HUES48 (cell line): ENCODE measurements at regions not wholly inside any gene's neighbourhood (a gene's known extent, or its start where the extent isn't known, plus 50 kb on each side); places are given as distances from the start of the nearest gene placed in this dataset.
"Not testable (repeated sequence)": the region's sequence is repeated elsewhere in the genome, so short reads cannot be mapped to it uniquely, and the experiment has no call there.

Source experiments
- H3K27ac ChIP-seq: one replicate; pipeline ENCODE4 v1.7.0; 2013; ENCODE audit warnings: low read depth, low read length, inconsistent platforms
- H3K27me3 ChIP-seq: 2 replicates; pipeline ENCODE4 v1.6.1; 2013; ENCODE audit warnings: mild to moderate bottlenecking, low read length; ENCODE audit not compliant: control insufficient read depth, insufficient read depth
- H3K36me3 ChIP-seq: 2 replicates; pipeline ENCODE4 v1.6.1; 2013; ENCODE audit warnings: low read length; ENCODE audit not compliant: control insufficient read depth, insufficient read depth
- H3K4me1 ChIP-seq: 2 replicates; pipeline ENCODE4 v1.6.1; 2013; ENCODE audit warnings: mild to moderate bottlenecking, low read length; ENCODE audit not compliant: control insufficient read depth, insufficient read depth
- H3K4me3 ChIP-seq: 2 replicates; pipeline ENCODE4 v1.5.1; 2013; ENCODE audit warnings: mild to moderate bottlenecking, low read depth, low read length
- H3K9ac ChIP-seq: 2 replicates; pipeline ENCODE4 v1.6.1; 2013; ENCODE audit warnings: mild to moderate bottlenecking, low read depth, low read length, moderate library complexity
- H3K9me3 ChIP-seq: 2 replicates; pipeline ENCODE4 v1.6.1; 2013; ENCODE audit warnings: low read length; ENCODE audit not compliant: control insufficient read depth, insufficient read depth

DNA sequence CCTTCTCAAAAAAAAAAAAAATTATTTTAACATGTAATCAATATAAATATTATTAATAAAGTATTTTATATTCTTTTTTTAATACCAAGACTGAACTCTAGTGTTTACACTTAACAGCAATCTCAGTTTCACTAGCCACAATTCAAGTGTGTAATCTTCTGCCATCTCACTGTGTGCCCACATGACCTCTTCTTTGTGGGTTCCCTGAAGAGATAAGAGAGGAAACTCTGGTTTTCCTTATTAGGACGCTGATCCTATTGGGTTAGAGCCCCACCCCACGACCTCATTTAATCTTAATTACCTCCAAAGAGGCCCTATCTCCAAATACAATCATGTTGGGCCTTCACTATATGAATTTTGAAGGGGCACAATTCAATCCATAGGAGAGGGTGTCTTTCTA is 177.6 kb downstream of the STK31 start:
- H3K27me3 ChIP-seq: no peaks in the 10 kb centered on the region

DNA sequence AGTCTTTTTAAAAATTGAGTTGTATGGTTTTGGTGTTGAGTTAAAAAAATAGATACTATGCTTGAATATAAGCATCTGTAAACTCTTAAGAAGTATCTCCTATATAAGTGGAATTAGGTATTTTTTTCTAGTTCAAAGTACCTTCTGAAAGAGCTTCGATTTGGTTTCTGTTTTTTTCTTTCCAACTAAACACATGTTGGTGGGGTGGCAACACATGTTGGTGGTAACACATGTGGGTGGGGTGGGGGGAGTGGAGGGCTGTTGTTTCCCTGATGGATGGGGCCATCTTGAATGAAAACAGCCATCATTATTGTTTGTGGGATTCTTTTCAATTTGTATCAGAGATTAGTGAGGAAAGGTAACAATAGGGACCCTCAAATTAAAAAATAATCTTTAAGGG is 178.9 kb downstream of the STK31 start:
- no peak overlapping the region for H3K9ac ChIP-seq
- no peaks in the 10 kb centered on the region for H3K36me3 ChIP-seq
- H3K27ac ChIP-seq: no peak overlapping the region
- H3K4me3 ChIP-seq: no peak overlapping the region
- H3K9me3 ChIP-seq: no peaks in the 10 kb centered on the region
- H3K27me3 ChIP-seq: no peaks in the 10 kb centered on the region
- no peaks in the 10 kb centered on the region for H3K4me1 ChIP-seq

More for the DNA sequence above, 177.6 kb downstream of the STK31 start:
- no peaks in the 10 kb centered on the region for H3K36me3 ChIP-seq
- H3K9me3 ChIP-seq: no peaks in the 10 kb centered on the region
- no peak overlapping the region for H3K9ac ChIP-seq
- H3K4me1 ChIP-seq: no peaks in the 10 kb centered on the region
- H3K4me3 ChIP-seq: no peak overlapping the region
- no peak overlapping the region for H3K27ac ChIP-seq

DNA sequence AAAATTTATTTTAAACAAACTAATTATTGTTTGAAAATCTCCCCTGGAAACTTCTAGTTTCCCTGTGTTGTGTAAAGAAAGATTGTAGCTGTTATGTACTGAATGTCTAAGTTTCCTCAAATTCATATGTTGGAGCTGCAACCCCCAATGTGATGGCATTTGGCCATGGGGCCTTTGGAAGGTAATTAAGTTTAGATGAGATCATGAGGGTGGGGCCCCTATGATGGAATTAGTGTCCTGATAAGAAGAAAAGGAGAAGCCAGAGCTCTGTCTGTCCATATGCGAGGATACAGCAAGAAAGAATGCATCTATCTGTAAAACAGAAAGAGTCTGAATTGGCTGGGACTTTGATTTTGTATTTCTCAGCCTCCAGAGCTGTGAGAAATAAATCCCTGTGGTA is 179.5 kb downstream of the STK31 start:
- Histone ChIP-seq H3K27ac (no peak overlapping the region), H3K9ac (no peak overlapping the region), H3K27me3 (no peaks in the 10 kb centered on the region), H3K36me3 (no peaks in the 10 kb centered on the region), H3K4me3 (no peak overlapping the region), H3K4me1 (no peaks in the 10 kb centered on the region), H3K9me3 (no peaks in the 10 kb centered on the region)

DNA sequence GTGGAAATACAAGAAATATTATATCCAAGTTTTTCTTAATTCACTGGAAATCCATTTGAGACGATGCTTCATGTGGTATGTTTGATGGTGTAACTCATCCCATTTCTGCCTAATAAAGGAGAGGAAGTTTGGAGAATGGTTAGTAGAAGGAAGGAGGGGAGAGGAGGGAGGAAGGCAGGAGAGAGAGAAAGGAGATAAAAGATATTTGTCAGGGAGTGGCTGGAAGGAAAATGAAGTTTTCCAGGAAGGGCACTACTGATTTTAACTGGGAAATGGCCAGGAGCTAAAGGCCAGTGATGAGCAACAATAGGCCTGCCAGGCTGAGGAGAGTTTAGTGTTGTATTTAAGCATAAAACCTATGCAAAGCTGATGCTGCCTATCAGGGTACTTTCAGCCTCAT is 182.0 kb downstream of the STK31 start:
- Histone ChIP-seq H3K9ac (no peak overlapping the region), H3K27me3 (no peaks in the 10 kb centered on the region), H3K4me1 (no peaks in the 10 kb centered on the region), H3K36me3 (no peaks in the 10 kb centered on the region), H3K9me3 (no peaks in the 10 kb centered on the region), H3K4me3 (no peak overlapping the region), H3K27ac (no peak overlapping the region)

DNA sequence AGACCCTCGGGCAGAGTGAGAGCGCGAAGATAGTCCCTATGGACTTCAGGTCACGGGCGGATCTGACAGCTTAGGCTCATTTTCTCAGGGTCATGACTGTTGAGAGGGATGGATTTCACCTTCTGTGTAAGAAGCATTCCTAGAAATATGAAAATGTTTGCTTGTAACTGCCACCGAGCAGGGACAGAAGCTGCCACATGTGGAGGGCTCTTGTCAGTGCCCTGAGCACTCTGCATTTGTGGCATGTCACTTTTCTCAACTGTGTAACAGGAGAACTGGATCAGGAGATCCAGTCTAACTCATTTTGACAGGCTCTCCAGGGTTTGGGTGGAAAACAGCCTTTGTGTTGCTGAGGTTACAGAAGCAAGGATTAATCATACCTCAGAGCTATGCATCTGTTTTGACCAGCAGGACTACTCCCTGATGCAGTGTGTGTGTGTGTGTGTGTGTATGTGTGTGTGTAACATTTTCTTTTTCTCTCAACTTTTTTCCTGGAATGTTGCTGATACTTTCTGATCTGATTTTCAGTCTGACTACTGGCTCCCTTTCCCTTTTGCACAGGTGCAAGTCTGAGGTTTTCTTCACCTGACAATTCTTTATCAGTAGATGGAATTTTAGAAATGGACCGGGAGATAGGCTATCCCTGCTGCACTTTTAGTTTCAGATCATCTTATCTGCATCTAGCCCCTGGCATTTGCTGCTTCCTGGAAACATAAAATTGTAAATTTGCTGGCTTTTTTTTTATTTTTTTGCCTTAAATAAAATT is 183.3 kb downstream of the STK31 start:
- H3K36me3 ChIP-seq: no peaks in the 10 kb centered on the region
- no peaks in the 10 kb centered on the region for H3K9me3 ChIP-seq
- no peaks in the 10 kb centered on the region for H3K27me3 ChIP-seq
- H3K4me3 ChIP-seq: no peak overlapping the region
- no peaks in the 10 kb centered on the region for H3K4me1 ChIP-seq
- no peak overlapping the region for H3K9ac ChIP-seq
- no peak overlapping the region for H3K27ac ChIP-seq

DNA sequence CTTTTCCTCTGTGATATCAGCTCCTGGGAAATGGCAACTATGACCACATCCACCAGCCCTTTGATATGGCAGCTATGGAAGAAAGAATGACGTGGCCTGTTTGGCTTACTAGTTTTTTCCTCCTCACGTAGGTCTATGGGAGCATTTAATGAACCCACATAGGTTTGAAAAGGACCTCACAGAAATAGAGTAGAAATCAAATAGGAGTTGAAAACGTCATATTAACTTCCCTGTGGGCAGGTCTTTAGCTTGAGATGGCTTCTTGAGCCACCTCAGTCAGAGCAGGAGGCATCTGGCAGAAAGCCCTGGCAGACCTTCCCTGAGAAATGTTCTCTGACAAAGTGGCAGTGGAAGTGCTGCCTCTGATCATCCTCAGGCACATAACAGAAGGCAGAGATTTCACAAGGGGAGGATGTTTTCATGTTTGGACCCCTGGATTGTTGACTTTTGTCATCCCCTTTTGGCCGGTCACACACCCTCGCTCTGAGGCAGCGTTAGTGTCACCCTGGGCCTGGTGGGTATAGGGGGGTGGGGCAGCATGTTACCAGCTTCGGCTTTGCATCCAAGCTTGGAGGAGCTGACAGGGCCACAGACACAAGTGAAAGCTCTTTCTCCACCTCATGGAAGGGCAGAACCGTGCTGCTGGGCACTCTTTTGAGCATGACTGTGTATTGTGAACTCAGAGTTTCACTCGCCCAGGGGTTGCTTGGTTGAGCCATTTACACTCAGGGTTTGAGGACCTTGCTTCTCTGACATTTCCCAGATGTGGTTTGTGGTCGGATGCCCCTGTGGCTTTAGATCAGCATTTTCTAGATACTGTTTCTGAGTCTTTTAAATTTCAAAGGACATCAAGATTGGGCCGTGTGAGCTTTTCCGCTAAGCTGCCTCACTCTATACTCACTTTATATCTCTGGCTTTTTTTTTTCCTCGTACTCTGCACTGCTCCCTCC is 184.2 kb downstream of the STK31 start:
- Histone ChIP-seq H3K27me3 (no peaks in the 10 kb centered on the region), H3K36me3 (no peaks in the 10 kb centered on the region), H3K27ac (no peak overlapping the region), H3K9me3 (no peaks in the 10 kb centered on the region), H3K4me1 (no peaks in the 10 kb centered on the region), H3K9ac (no peak overlapping the region), H3K4me3 (no peak overlapping the region)

DNA sequence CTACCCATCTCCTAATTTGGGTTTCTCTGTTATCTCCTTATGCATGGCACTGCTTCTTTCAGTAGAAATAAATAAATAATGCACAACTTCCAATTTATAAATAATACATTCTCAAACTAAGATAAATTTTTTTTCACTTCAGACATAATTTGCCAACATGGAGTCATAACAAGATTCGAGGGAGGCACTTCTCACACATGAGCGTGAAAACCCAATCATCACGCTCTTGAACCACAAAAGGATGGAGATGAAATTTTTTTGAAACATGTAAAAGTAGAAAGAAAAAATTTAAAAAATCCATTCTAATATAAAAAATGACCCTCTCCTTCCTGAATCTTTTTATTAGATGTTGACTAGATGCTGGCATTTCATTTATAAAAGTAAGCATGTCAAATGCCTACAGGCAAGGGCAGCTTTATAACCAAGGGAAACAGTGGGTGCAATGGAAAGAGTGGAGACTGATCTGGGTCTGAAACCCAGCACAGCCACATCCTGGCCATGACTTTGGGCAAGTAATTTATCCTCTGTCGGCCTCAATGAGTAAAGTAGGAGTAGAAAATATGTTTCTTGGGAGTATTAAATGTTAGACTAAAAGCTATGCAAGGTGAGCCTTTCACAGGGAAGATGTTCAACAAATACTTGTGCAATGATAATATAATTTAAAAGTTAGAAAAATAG is 185.0 kb downstream of the STK31 start:
- no peak overlapping the region for H3K27ac ChIP-seq
- H3K4me3 ChIP-seq: no peak overlapping the region
- H3K36me3 ChIP-seq: no peaks in the 10 kb centered on the region

DNA sequence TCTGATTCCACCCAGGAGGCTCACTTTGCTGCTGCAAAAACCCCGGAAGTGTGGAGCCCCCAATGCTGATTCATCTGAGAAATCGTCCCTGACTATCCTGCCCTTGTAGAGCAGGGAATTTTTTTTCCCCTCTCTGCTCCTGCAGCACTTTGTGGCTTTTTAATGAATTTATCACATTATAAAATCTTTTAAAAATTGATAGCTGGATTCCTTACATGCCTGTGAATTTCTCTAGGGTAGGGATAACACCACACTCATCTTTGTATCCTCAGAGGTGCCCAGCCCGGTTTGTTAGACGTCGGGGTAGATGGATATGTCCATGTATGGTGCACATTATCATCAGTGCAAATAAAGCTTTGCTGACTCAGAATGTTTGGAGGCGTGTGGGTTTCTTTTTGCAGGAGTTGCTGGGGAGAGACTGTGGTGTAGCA is 185.7 kb downstream of the STK31 start:
- Histone ChIP-seq H3K9me3 (no peaks in the 10 kb centered on the region), H3K4me1 (no peaks in the 10 kb centered on the region), H3K36me3 (no peaks in the 10 kb centered on the region), H3K9ac (no peak overlapping the region), H3K27me3 (no peaks in the 10 kb centered on the region), H3K4me3 (no peak overlapping the region), H3K27ac (no peak overlapping the region)

More for the DNA sequence above, 185.0 kb downstream of the STK31 start:
- H3K9me3 ChIP-seq: no peaks in the 10 kb centered on the region
- H3K27me3 ChIP-seq: no peaks in the 10 kb centered on the region
- no peaks in the 10 kb centered on the region for H3K4me1 ChIP-seq
- no peak overlapping the region for H3K9ac ChIP-seq

DNA sequence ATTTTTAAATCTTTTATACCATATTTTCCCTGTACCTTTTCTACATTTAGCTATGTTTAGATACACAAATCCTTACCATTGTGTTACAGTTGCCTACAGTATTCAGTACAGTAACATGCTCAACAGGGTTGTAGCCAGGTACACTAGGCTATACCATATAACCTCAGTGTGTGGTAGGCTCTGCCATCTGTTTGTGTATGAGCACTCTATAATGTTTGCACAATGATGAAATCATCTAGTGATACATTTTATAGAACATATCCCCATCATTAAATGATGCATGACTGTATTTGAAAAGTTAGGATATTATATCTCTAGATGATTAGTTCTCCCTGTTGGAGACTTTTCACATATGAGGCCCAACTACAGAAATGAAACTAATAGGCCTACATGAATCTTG is 188.6 kb downstream of the STK31 start:
- no peak overlapping the region for H3K4me3 ChIP-seq
- no peaks in the 10 kb centered on the region for H3K36me3 ChIP-seq
- no peaks in the 10 kb centered on the region for H3K4me1 ChIP-seq
- H3K9ac ChIP-seq: no peak overlapping the region
- H3K9me3 ChIP-seq: no peaks in the 10 kb centered on the region
- H3K27me3 ChIP-seq: no peaks in the 10 kb centered on the region
- no peak overlapping the region for H3K27ac ChIP-seq

DNA sequence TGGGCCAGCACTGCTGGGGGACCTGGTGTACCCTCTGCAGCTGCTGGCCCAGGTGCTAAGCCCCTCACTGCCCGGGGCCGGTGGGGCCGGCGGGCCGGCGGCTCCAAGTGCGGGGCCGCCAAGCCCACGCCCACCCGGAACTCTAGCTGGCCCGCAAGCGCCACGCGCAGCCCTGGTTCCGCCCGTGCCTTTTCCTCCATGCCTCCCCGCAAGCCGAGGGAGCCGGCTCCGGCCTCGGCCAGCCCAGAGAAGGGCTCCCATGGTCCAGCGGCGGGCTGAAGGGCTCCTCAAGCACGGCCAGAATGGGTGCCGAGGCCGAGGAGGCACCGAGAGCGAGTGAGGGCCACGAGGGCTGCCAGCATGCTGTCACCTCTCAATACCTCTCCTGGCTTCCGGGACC is 194.9 kb downstream of the STK31 start:
- not testable (repeated sequence) for H3K27me3 ChIP-seq, H3K27ac ChIP-seq, H3K4me1 ChIP-seq, H3K4me3 ChIP-seq, H3K9ac ChIP-seq, H3K9me3 ChIP-seq, H3K36me3 ChIP-seq

DNA sequence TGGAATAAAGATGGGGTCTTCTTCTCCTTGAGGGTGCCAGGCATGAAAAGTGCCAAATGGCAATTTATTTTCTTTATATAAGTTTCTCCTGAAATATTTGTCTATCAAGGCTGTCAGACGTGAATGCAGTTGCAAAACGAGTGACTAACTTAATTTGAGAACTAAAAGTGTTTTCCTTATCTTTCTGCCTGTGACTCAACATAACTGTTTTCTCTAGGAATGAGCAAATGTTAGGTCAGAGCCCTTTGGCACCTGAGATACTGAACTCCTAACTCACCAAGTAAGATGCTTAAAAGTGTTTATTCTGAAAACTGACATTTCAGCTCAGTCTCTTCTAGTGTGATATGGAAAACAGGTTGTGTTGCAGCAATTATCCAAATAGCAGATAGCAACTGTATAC is 197.0 kb downstream of the STK31 start:
- Histone ChIP-seq H3K4me3 (no peak overlapping the region), H3K9me3 (no peaks in the 10 kb centered on the region), H3K27me3 (no peaks in the 10 kb centered on the region), H3K27ac (no peak overlapping the region), H3K9ac (no peak overlapping the region), H3K36me3 (no peaks in the 10 kb centered on the region), H3K4me1 (no peaks in the 10 kb centered on the region)
